HG03280 (cell line): ENCODE measurements at regions not wholly inside any gene's neighbourhood (a gene's known extent, or its start where the extent isn't known, plus 50 kb on each side); places are given as distances from the start of the nearest gene placed in this dataset.

Experiments
- ATAC-seq: cut with Tn5 transposase; IDR thresholded peaks from one replicate; pipeline ENCODE4 v1.9.1; 2021; ENCODE audit warnings: mild to moderate bottlenecking, moderate library complexity; ENCODE audit not compliant: unreplicated experiment

DNA sequence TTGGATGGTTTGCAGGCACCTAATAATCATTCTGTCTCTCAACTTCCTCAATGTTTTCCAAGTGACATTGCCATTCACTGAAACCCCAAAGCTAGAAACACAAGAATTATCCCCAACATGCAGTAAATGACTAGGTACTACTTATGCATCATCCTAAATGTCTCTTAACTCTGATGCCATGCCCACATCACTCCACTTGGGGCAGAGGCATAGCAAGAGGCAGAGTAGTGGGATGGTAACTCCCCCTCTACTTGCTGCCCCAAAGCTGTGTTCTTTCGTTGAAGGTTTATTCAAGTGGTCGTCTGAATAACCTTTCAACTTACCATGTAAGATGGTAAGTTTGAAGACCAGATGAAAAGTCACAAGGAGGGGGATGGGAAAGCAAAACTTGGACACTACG, 77.9 kb upstream of the SOX5 start:
- no peak for ATAC-seq

DNA sequence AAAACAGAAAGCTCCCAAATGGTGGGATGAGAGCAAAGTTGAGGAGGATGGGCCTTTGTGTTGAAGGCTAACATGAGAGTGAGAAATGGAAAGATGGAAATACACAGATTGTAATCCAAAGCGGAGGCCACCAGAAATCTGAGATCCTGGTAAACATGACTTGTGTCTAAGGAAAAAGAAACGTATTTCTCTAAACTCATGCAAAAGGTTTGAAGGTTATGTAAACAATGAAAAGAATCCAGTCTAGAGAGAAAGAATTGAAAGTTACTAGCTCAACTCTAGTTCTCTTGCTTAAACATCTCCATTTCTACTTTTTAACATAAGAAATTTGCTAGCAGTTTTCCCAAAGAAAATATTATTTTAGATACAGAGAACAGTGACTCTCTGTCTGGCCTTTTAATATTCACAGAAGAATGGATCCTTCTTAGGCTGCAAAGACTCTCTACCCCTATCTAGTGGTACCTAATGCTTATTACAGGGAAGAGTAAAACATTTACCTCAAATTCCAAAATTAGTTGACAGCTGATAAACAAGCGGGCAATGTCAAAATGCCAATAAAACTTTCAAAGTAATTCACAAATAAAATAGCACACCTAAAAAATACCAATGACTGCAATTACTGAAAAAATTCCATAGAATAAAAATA, 75.8 kb upstream of the SOX5 start:
- ATAC-seq, result peak; percentile 45

DNA sequence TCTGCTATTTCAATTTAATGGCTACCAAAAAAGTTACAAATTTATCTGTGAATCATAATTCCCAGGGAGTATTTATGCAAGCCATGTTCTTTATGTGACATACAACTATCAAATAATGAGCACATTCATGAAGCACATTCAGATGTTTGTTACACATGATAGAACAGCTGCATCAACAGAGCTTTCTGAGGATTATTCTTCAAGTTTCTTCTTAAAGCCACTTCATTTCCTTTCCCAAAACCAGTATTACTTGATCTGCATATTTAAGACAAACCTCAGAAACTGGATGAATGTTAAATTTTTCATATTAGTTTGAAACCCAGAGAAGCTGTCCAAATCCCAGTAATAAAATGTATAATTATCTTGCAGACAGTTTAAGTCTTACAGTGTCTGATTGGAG, 73.6 kb upstream of the SOX5 start:
- no peak for ATAC-seq

DNA sequence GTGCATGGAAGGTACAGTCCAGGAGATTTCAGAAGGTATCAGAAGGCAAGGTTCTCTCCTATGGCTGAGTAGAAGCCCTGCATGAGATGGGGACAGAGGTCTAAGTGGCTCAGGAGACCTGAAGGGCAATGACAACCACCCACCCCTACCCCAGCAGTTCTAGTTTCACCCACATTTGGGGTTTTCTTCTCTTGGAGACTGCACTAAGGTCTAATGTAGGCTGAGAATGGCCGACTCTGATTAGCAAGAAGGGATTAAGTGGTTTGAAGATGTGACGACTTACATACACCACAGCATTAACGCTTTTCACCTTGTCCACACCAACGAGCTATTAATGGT, 71.7 kb upstream of the SOX5 start:
- ATAC-seq, result no peak

DNA sequence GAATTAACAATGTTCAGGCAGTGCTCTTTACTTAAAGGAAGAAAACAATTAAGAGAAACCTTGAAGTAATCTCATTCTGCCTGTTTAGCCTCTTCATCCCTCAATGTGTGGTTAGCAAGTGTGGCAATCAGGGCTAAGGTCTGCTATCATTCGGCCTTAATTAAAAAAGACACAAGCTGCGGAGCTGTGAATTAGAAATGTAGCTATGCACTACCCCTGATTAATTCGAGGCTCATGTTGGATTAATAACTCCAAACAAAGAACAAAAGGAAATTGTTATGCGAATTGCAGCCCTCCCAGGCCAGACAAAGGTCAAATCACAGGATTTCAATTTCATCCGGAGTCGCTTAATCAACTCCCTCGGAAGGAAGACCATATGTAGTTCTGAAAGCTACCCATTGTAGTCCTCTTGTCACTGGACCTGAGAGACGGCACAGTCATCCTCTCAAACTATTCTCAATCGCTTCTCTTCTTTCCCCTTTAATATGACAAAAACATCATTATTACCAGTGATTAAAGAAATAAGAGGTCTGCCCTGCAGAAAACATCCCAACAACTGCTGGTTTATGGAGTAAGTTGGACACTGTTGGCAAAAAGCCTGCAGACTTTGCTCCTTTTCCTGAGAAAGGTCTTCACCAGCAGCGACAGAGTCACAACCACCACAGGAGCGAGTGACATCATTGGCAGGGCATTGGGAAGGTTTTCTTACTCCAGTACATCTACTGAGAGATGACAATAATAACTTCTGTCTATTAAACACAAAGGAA, 71.1 kb upstream of the SOX5 start:
- ATAC-seq, result no peak

DNA sequence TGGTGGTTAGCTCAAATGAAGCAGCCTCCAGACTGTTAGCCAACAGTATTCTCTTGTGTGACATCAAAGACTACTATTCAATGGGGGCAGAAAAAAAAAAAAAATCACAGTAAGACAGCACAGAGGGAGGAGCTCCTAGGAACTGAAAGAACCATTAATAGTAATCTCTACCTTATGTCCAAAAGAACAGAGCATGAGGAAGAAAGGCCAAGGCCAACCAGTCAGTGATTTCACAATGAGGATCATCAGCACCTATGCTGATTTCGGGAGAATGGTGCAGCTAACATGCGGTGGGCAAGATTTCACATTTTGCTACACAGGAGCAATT, 66.3 kb upstream of the SOX5 start:
- ATAC-seq, result no peak

DNA sequence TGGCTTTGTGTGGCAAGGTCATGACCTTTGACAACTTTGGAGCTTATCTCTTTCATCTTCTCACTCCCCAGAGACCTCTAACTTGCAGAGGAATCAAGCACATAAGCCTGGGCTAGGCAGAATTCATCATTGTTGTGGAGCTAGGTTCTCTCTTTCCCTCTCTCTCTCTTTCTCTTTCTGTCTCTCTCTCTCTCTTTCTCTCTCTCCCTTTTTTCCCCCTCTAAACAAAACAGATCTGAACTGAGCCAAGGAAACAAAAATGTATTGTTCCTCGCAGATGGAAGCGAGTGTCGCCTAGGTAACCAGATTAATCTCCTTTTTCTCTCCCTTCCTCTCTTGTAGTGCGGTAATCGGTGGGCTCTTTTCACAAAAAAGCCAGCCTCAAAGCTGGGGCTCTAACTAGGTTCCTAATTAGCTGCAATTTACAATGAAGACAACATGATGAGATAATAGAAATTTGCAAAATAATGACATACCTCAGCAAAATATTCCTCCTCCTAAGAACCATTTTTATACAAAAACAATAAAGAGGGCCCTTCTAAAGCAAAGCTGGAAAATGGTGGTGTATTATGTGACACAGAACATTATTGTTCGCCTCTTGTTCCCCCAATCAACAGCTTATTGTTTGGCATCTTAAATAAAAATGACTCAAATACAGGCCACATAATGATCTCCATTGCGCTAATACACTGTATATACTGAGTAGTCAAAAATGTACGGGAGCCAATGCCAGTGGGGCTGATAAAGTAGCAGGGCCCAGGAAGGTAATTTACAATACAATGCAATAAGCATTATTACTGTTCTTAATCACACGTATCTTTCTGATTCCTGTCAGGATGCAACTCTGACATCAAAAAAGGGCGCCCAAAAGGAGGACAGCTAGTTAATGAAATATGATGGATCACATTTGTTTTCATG, 65.7 kb upstream of the SOX5 start:
- no peak for ATAC-seq

DNA sequence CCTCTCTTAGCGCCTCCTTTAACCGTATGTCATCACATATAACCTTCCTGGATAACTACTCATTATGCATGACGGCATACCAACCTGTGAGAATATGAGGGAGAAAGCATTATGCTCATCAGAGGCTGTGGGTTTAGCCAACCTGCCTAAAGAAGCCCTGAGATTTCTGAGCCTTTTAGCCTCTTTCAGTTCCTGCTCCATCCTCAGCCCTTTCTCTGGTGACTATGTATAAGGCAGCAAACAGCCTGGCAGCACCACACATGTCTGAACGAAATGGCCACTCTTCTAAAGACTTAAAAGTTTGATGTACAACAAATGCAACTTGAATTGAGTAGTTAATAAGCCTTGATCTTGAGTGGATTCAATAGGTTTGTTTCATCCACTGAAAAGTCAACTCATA, 64.8 kb upstream of the SOX5 start:
- no peak for ATAC-seq

DNA sequence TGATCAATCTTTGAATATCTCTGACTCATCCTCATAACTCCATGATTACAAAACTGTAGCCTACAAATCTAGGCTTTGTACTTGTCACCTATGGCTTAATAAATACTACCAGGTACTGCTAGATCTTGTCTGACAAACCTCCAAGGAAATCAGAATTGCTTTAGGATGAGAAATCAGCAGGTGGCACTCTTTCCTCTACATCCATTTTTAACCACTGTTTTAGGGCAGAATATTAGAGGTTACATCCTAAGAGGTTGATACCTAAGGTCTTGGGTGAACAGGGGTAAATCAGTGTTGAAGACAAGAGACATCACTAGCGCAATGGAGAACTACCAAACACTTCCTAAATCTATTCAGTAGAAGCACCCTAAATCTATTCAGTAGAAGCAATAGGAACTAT, 63.1 kb upstream of the SOX5 start:
- ATAC-seq, result no peak

DNA sequence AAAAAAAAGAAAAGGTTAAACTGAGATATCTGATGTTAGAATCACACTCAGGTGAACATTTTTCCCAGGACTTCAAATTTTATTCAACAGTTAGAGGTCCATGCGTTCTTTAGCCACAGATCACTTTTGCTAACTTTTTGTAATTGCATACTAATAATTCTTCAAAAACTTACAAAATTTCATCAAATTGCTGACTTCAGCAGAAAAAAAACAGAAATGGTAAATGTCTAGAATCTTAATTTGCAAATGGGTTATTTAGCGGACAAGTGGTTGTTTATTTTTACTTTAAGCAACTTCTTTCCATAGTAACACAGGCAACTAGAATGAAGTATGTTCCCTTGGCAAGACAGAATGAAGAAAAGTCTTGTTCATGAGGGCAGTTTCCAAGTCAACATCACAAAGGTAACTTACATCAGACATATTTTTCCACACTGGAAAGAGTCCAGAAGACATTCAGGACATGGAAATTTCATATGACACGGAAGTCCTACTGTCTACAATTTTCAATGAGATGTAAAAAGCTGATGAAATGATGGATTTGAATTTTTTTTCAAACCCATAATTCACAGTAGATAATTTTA, 62.5 kb upstream of the SOX5 start:
- no peak for ATAC-seq

DNA sequence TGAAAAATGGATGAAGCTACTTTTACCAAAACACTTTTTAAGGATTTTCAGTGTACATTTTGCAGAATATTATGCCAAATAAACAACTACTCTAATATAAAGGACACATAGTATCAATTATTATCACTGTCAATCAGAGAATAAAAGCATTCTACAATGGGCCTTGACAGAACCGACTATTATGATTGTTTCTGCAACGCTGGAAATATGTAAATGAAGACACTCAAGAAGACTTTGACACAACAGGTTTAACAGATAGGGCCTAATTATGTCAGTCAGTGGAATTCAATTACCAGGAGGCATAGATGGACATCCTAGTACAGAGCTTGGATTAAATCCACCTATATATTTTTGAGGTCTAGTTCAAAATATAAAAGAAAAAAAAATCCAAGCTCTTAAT, 58.7 kb upstream of the SOX5 start:
- no peak for ATAC-seq
